HepG2 (cell line): ENCODE measurements at regions not wholly inside any gene's neighbourhood (a gene's known extent, or its start where the extent isn't known, plus 50 kb on each side); places are given as distances from the start of the nearest gene placed in this dataset.

ENCODE experiments used
- ATAC-seq: fragments of 200-7000 bp; cut with Tn5 transposase; 3 replicates; pipeline ENCODE4 v1.9.1; 2020; ENCODE audit warnings: mild to moderate bottlenecking, moderate library complexity
- BruUV-seq: library from RNA; stranded (reverse); fragments of 400-500 nt; replicated peaks from 2 replicates; lab custom pipeline; 2021; lab: Mats Ljungman, UMichigan
- CTCF ChIA-PET: fragments of 300-600 bp; formaldehyde crosslinking; extraction: SDS; loops from one replicate; lab custom pipeline; 2021; ENCODE audit warnings: low total read pairs, inconsistent platforms, low intra/inter-chr PET ratio; lab: Yijun Ruan, JAX
- POLR2A ChIA-PET: fragments of 350-600 bp; sonication (Branson Sonifier 250); formaldehyde crosslinking; loops from one replicate; lab custom pipeline; 2020; ENCODE audit warnings: antibody characterized with exemption, inconsistent platforms; lab: Yijun Ruan, JAX
- DNase-seq: peaks from one replicate; pipeline ENCODE4 v3.0.0-alpha.2; 2015; ENCODE audit warnings: low spot score
- FAIRE-seq: peaks from 3 replicates; lab custom pipeline; 2011; peaks lifted over from hg19 to GRCh38; lab: Jason Lieb, UNC
- H2AFZ ChIP-seq: one replicate; pipeline ENCODE4 v1.6.1; 2011; ENCODE audit warnings: low read length, inconsistent platforms
- H3K27ac ChIP-seq: fragments of 300-600 bp; 3 replicates; pipeline ENCODE4 v1.8.0; 2011; ENCODE audit warnings: mixed run types, mild to moderate bottlenecking, mixed read lengths, low read length, inconsistent platforms; ENCODE audit not compliant: insufficient read depth; ENCODE audit errors: extremely low read length
- H3K27me3 ChIP-seq, 2 experiments: fragments of 200-600 bp in 1 of 2; 2 replicates in 1 of 2; 3 replicates in 1 of 2; pipeline versions ENCODE4 v1.6.0 to v1.8.0; 2011; ENCODE audit warnings: low read length in 2 of 2, mild to moderate bottlenecking in 2 of 2, moderate library complexity in 2 of 2, inconsistent platforms in 1 of 2; ENCODE audit not compliant: insufficient read depth in 2 of 2, control insufficient read depth in 1 of 2
- H3K36me3 ChIP-seq, 2 experiments: fragments of 200-600 bp in 1 of 2; replicated peaks in 1 of 2; 2 replicates in 1 of 2; 3 replicates in 1 of 2; pipeline versions ENCODE4 v1.5.1 to v1.8.0; 2011; ENCODE audit warnings: low read length in 2 of 2, inconsistent platforms in 1 of 2; ENCODE audit not compliant: insufficient read depth in 2 of 2, control insufficient read depth in 1 of 2
- H3K4me1 ChIP-seq: 2 replicates; pipeline ENCODE4 v1.5.1; 2012; ENCODE audit warnings: low read length, inconsistent platforms; ENCODE audit not compliant: insufficient read depth
- H3K4me2 ChIP-seq: 2 replicates; pipeline ENCODE4 v1.6.0; 2011; ENCODE audit warnings: low read depth, low read length, inconsistent platforms
- H3K4me3 ChIP-seq, 3 experiments: fragments of 200-600 bp in 1 of 3; sonication (generic), shearing (Covaris generic) in 1 of 3; replicated peaks in 1 of 3; 2 replicates each; pipeline ENCODE4 v1.5.1; 2011 to 2016; ENCODE audit warnings: low read length in 3 of 3, inconsistent platforms in 2 of 3, low read depth in 2 of 3, mild to moderate bottlenecking in 2 of 3, control low read depth in 1 of 3, mixed read lengths in 1 of 3; ENCODE audit not compliant: insufficient read depth in 1 of 3
- H3K79me2 ChIP-seq: one replicate; pipeline ENCODE4 v1.6.1; 2011; ENCODE audit warnings: low read length, inconsistent platforms; ENCODE audit not compliant: insufficient read depth
- H3K9ac ChIP-seq: 2 replicates; pipeline ENCODE4 v1.6.0; 2011; ENCODE audit warnings: mild to moderate bottlenecking, low read depth, low read length, inconsistent platforms; ENCODE audit not compliant: insufficient read depth
- H3K9me3 ChIP-seq: 2 replicates; pipeline ENCODE4 v1.5.1; 2012; ENCODE audit warnings: mild to moderate bottlenecking, low read length
- H4K20me1 ChIP-seq: 2 replicates; pipeline ENCODE4 v1.6.0; 2011; ENCODE audit warnings: inconsistent platforms, mild to moderate bottlenecking, low read length, moderate library complexity; ENCODE audit not compliant: insufficient read depth
- BATF2 ChIP-seq: sonication (generic); formaldehyde crosslinking; IDR thresholded peaks from 2 replicates; pipeline ENCODE4 v1.8.0; 2022; ENCODE audit warnings: mild to moderate bottlenecking, missing genetic modification reagents, moderate library complexity
- FOXP1 ChIP-seq, 2 experiments: fragments of 450-650 bp in 1 of 2; IDR thresholded peaks; 2 replicates each; pipeline ENCODE4 v1.6.1; 2017 to 2018; ENCODE audit warnings: antibody characterized with exemption in 1 of 2
- HNF1A ChIP-seq, 2 experiments: sonication (generic) in 1 of 2; formaldehyde crosslinking in 1 of 2; IDR thresholded peaks; 2 replicates each; pipeline versions ENCODE4 v1.4.0 to v1.6.1; 2016 to 2020; ENCODE audit warnings: borderline replicate concordance in 1 of 2, low read depth in 1 of 2, mild to moderate bottlenecking in 1 of 2, missing genetic modification reagents in 1 of 2
- HNF4G ChIP-seq, 2 experiments: sonication (generic) in 1 of 2; formaldehyde crosslinking in 1 of 2; IDR thresholded peaks; 2 replicates each; pipeline versions ENCODE4 v1.4.0 to v1.6.1; 2011 to 2020; ENCODE audit warnings: borderline replicate concordance in 2 of 2, low read depth in 2 of 2, mild to moderate bottlenecking in 2 of 2, low read length in 1 of 2, missing genetic modification reagents in 1 of 2, moderate library complexity in 1 of 2
- JDP2 ChIP-seq: sonication (generic); formaldehyde crosslinking; IDR thresholded peaks from 2 replicates; pipeline ENCODE4 v1.8.1; 2022; ENCODE audit warnings: missing genetic modification reagents, borderline replicate concordance
- PHF5A ChIP-seq: IDR thresholded peaks from one replicate; pipeline ENCODE4 v1.6.1; 2018; ENCODE audit warnings: low read depth, missing genetic modification reagents; ENCODE audit not compliant: unreplicated experiment
- RXRA ChIP-seq: sonication (generic); formaldehyde crosslinking; IDR thresholded peaks from 2 replicates; pipeline ENCODE4 v1.5.1; 2020; ENCODE audit warnings: missing genetic modification reagents
- SRF ChIP-seq: IDR thresholded peaks from 2 replicates; pipeline ENCODE4 v1.6.1; 2011; ENCODE audit warnings: mild to moderate bottlenecking, low read depth, low read length, moderate library complexity
- TERF1 ChIP-seq: sonication (generic); formaldehyde crosslinking; IDR thresholded peaks from 2 replicates; pipeline ENCODE4 v1.8.0; 2022; ENCODE audit warnings: mild to moderate bottlenecking, missing genetic modification reagents, moderate library complexity
- TMF1 ChIP-seq: sonication (generic); formaldehyde crosslinking; IDR thresholded peaks from 2 replicates; pipeline ENCODE4 v1.8.1; 2022; ENCODE audit warnings: low read depth, missing genetic modification reagents
- TRIM22 ChIP-seq: fragments of 450-650 bp; IDR thresholded peaks from 2 replicates; pipeline ENCODE4 v1.6.1; 2017
- WIZ ChIP-seq: sonication (generic); formaldehyde crosslinking; IDR thresholded peaks from 2 replicates; pipeline ENCODE4 v1.5.1; 2020; ENCODE audit warnings: mild to moderate bottlenecking, missing genetic modification reagents
- ZFY ChIP-seq: sonication (generic); formaldehyde crosslinking; IDR thresholded peaks from 2 replicates; pipeline ENCODE4 v1.4.0; 2020; ENCODE audit warnings: missing genetic modification reagents
- ZNF674 ChIP-seq: sonication (generic); formaldehyde crosslinking; IDR thresholded peaks from 2 replicates; pipeline ENCODE4 v1.5.0; 2020; ENCODE audit warnings: low read depth, mild to moderate bottlenecking, missing genetic modification reagents
- ZNF710 ChIP-seq: sonication (generic); formaldehyde crosslinking; IDR thresholded peaks from 2 replicates; pipeline ENCODE4 v1.5.0; 2020; ENCODE audit warnings: mild to moderate bottlenecking, missing genetic modification reagents, borderline replicate concordance
- WGBS: methylation state at CpG from one replicate; pipeline ENCODE4 v1.1.6; 2017; ENCODE audit warnings: low lambda C conversion rate; 5-methylcytosine and 5-hydroxymethylcytosine counted together
- in situ Hi-C: cut with HindIII; loops from 2 replicates; pipeline ENCODE4 v1.10.0; 2017; ENCODE audit warnings: low pct_unique_long_range_greater_than_20kb; ENCODE audit not compliant: extremely low pct_ligation_motif_present
- intact Hi-C: fragments of 100-400 bp; cut with micrococcal nuclease; formaldehyde crosslinking; loops from one replicate; pipeline ENCODE4 v1.10.0; 2022; ENCODE audit not compliant: unreplicated experiment

GRCh38 chr11:33577204-33577603, 123.4 kb downstream of the C11orf91 start:
- Histone ChIP-seq H3K4me3 (no peak overlapping the region), H3K4me1 (no peaks in the 10 kb centered on the region), H4K20me1 (no peaks in the 10 kb centered on the region), H2AFZ (no peak overlapping the region), H3K4me2 (no peak overlapping the region), H3K9me3 (no peaks in the 10 kb centered on the region), H3K36me3 (no peaks in the 10 kb centered on the region), H3K79me2 (no peaks in the 10 kb centered on the region), H3K9ac (no peak overlapping the region), H3K27ac (no peak overlapping the region), H3K27me3 (peaks cover 11 to 62% of the 10 kb centered on the region in 2 experiments; a peak in 3 of 5 replicates)
- 36% methylated on average over 6 of the region's 6 CpGs for WGBS
- BruUV-seq = no TSS peak
- DNase-seq (no peak), FAIRE-seq (no peak), ATAC-seq (no peak)
- intact Hi-C loops (no loop called here), in situ Hi-C loops (no loop called here)
- ChIA-PET CTCF (no interaction called here), POLR2A (no interaction called here)
- TF ChIP-seq TERF1 (no peak), JDP2 (CRISPR knock-in tag) (no peak), ZNF674 (CRISPR knock-in tag) (no peak), SRF (no peak), WIZ (no peak), BATF2 (CRISPR knock-in tag) (no peak), TRIM22 (no peak), HNF1A (IDR thresholded peaks at IDR 0.05; ENCODE audit: low read depth) (no peak), HNF1A (CRISPR knock-in tag; IDR thresholded peaks at IDR 0.05; ENCODE audit: borderline replicate concordance) (no peak), ZFY (CRISPR knock-in tag) (no peak), PHF5A (no peak), HNF4G (IDR thresholded peaks at IDR 0.05; ENCODE audit: borderline replicate concordance, low read depth, low read length) (no peak), HNF4G (CRISPR knock-in tag; IDR thresholded peaks at IDR 0.05; ENCODE audit: borderline replicate concordance, low read depth) (no peak), FOXP1 (IDR thresholded peaks at IDR 0.05) (no peak), FOXP1 (CRISPR knock-in tag; IDR thresholded peaks at IDR 0.05) (no peak), RXRA (no peak), TMF1 (no peak), ZNF710 (CRISPR knock-in tag) (no peak)
